GM12878 (cell line): ENCODE measurements at regions not wholly inside any gene's neighbourhood (a gene's known extent, or its start where the extent isn't known, plus 50 kb on each side); places are given as distances from the start of the nearest gene placed in this dataset.

Source experiments
- ATAC-seq: fragments of 200-7000 bp; cut with Tn5 transposase; 3 replicates; pipeline ENCODE4 v1.9.1; 2020; ENCODE audit warnings: mild to moderate bottlenecking, moderate library complexity
- BruUV-seq: library from RNA; stranded (reverse); fragments of 400-500 nt; replicated peaks from 2 replicates; lab custom pipeline; 2021; lab: Mats Ljungman, UMichigan
- CTCF ChIA-PET: fragments of 300-600 bp; sonication (Branson Sonifier 250); formaldehyde crosslinking; extraction: SDS; loops from one replicate; lab custom pipeline; 2021; ENCODE audit warnings: inconsistent platforms; lab: Yijun Ruan, JAX
- POLR2A ChIA-PET: fragments of 350-600 bp; formaldehyde crosslinking; extraction: SDS; loops from one replicate; lab custom pipeline; 2021; ENCODE audit warnings: inconsistent platforms; lab: Charles Lee
- RAD21 ChIA-PET: fragments of 300-600 bp; sonication (Branson Sonifier 250); formaldehyde crosslinking; loops from one replicate; lab custom pipeline; 2023; ENCODE audit warnings: antibody characterized with exemption; ENCODE audit not compliant: unreplicated experiment; lab: Charles Lee
- SMC1A ChIA-PET: fragments of 300-600 bp; sonication (Branson Sonifier 250); formaldehyde crosslinking; loops from one replicate; lab custom pipeline; 2023; ENCODE audit not compliant: unreplicated experiment, uncharacterized antibody; lab: Charles Lee
- DNase-seq: peaks from one replicate; pipeline ENCODE4 v3.0.0-alpha.2; 2011; ENCODE audit warnings: low read depth, low spot score
- FAIRE-seq: peaks from 3 replicates; lab custom pipeline; 2011; peaks lifted over from hg19 to GRCh38; lab: Jason Lieb, UNC
- H2AFZ ChIP-seq: 2 replicates; pipeline ENCODE4 v1.6.0; 2011; ENCODE audit warnings: low read depth, low read length, control low read depth; ENCODE audit not compliant: control insufficient read depth
- H3K27ac ChIP-seq: 2 replicates; pipeline ENCODE4 v1.5.1; 2011; ENCODE audit warnings: control low read depth; ENCODE audit not compliant: control insufficient read depth, insufficient read depth
- H3K27me3 ChIP-seq, 2 experiments: replicated peaks in 1 of 2; 2 replicates each; pipeline versions ENCODE4 v1.6.0 to v1.6.1; 2011; ENCODE audit warnings: low read length in 1 of 2; ENCODE audit not compliant: control insufficient read depth in 2 of 2, insufficient read depth in 2 of 2
- H3K36me3 ChIP-seq, 2 experiments: 2 replicates each; pipeline ENCODE4 v1.5.1; 2011; ENCODE audit warnings: low read length in 1 of 2; ENCODE audit not compliant: control insufficient read depth in 2 of 2, insufficient read depth in 2 of 2
- H3K4me1 ChIP-seq: 2 replicates; pipeline ENCODE4 v1.6.1; 2011; ENCODE audit warnings: mild to moderate bottlenecking, low read length, moderate library complexity, mixed read lengths; ENCODE audit not compliant: control insufficient read depth, insufficient read depth
- H3K4me2 ChIP-seq: 2 replicates; pipeline ENCODE4 v1.6.0; 2011; ENCODE audit warnings: control low read depth; ENCODE audit not compliant: control insufficient read depth, insufficient read depth
- H3K4me3 ChIP-seq: fragments of 200-600 bp; sonication (generic); 2 replicates; pipeline ENCODE4 v1.5.1; 2016
- H3K79me2 ChIP-seq: 2 replicates; pipeline ENCODE4 v1.6.0; 2011; ENCODE audit warnings: low read length; ENCODE audit not compliant: control insufficient read depth, insufficient read depth
- H3K9ac ChIP-seq: 2 replicates; pipeline ENCODE4 v1.8.0; 2011; ENCODE audit warnings: low read length, control low read depth, mixed read lengths; ENCODE audit not compliant: control insufficient read depth, insufficient read depth
- H3K9me3 ChIP-seq: replicated peaks from 3 replicates; pipeline ENCODE4 v1.5.1; 2011; ENCODE audit warnings: mild to moderate bottlenecking, low read length; ENCODE audit not compliant: control insufficient read depth, insufficient read depth
- H4K20me1 ChIP-seq: 2 replicates; pipeline ENCODE4 v1.6.0; 2011; ENCODE audit not compliant: control insufficient read depth, insufficient read depth
- CBFB ChIP-seq: IDR thresholded peaks from 2 replicates; pipeline ENCODE4 v1.6.1; 2016; ENCODE audit warnings: antibody characterized with exemption, low read depth
- CHD1 ChIP-seq: IDR thresholded peaks from 2 replicates; pipeline ENCODE4 v1.6.1; 2012; ENCODE audit warnings: low read depth, low read length, improper control_type of control experiment
- MEF2A ChIP-seq: IDR thresholded peaks from 2 replicates; pipeline ENCODE4 v1.6.1; 2011; ENCODE audit warnings: low read depth, mild to moderate bottlenecking, low read length, moderate library complexity; ENCODE audit not compliant: insufficient read depth
- NKRF ChIP-seq: fragments of 450-650 bp; conservative IDR thresholded peaks from 2 replicates; pipeline ENCODE4 v1.6.1; 2017; ENCODE audit warnings: mild to moderate bottlenecking, moderate library complexity
- POLR2A ChIP-seq: IDR thresholded peaks from 2 replicates; pipeline ENCODE4 v1.6.1; 2011; ENCODE audit warnings: low read depth, mild to moderate bottlenecking, low read length
- SPI1 ChIP-seq: IDR thresholded peaks from 2 replicates; pipeline ENCODE4 v1.6.1; 2011; ENCODE audit warnings: low read depth, mild to moderate bottlenecking, low read length, moderate library complexity, borderline replicate concordance; ENCODE audit not compliant: insufficient read depth
- WGBS: methylation state at CpG from one replicate; pipeline ENCODE4 v1.1.6; 2016; ENCODE audit warnings: low lambda C conversion rate; ENCODE audit not compliant: insufficient replicate concordance, insufficient coverage; ENCODE audit errors: missing lambda C conversion rate; 5-methylcytosine and 5-hydroxymethylcytosine counted together
- in situ Hi-C: fragments of 300-500 bp; cut with MboI; formaldehyde crosslinking; loops from 9 replicates; pipeline ENCODE4 v1.14.3; 2018; ENCODE audit warnings: mixed read lengths
- intact Hi-C: fragments of 100-400 bp; cut with micrococcal nuclease; formaldehyde crosslinking; loops from one replicate; pipeline ENCODE4 v1.14.2; 2022; ENCODE audit not compliant: unreplicated experiment

GRCh38 chr1:81710857-81711256, 89.9 kb upstream of the ADGRL2 start:
- no peak overlapping the region for H3K4me3 ChIP-seq
- ATAC-seq = no peak
- POLR2A ChIA-PET = no interaction called here
- no peaks in the 10 kb centered on the region; a peak in 1 of 4 replicates for H3K27me3 ChIP-seq
- RAD21 ChIA-PET = no interaction called here
- no peak overlapping the region for H3K9ac ChIP-seq
- H3K9me3 ChIP-seq = no peaks in the 10 kb centered on the region
- DNase-seq = no peak
- H3K27ac ChIP-seq = no peak overlapping the region
- H3K4me1 ChIP-seq = no peaks in the 10 kb centered on the region
- no peak for TF ChIP-seq CBFB
- no peak for FAIRE-seq
- no peaks in the 10 kb centered on the region for H3K36me3 ChIP-seq
- in situ Hi-C loops (no loop called here), intact Hi-C loops (no loop called here)
- no TSS peak for BruUV-seq
- no peak overlapping the region for H3K4me2 ChIP-seq
- H3K79me2 ChIP-seq = no peaks in the 10 kb centered on the region
- H2AFZ ChIP-seq = no peak overlapping the region
- no peaks in the 10 kb centered on the region for H4K20me1 ChIP-seq
- WGBS = 27% methylated on average over 2 of the region's 2 CpGs
- CTCF ChIA-PET = no interaction called here
- SMC1A ChIA-PET = interaction anchor here (0.6 to 1.3 kb wide), 2 partner anchors 9 to 28 kb away, joined by 3 to 4 read pairs; no protein-coding TSS in a partner anchor

GRCh38 chr1:81708250-81708649, 92.5 kb upstream of the ADGRL2 start:
- H3K4me3 ChIP-seq = no peak overlapping the region
- H3K4me1 ChIP-seq = no peaks in the 10 kb centered on the region
- no peaks in the 10 kb centered on the region for H3K36me3 ChIP-seq
- H3K27me3 ChIP-seq = no peaks in the 10 kb centered on the region; a peak in 1 of 4 replicates
- in situ Hi-C loops (no loop called here), intact Hi-C loops (no loop called here)
- TF ChIP-seq MEF2A (no peak), CHD1 (no peak), NKRF (no peak), SPI1 (peak; percentile 70), POLR2A (no peak)
- BruUV-seq = no TSS peak
- no peaks in the 10 kb centered on the region for H3K79me2 ChIP-seq
- DNase-seq = no peak
- no peak overlapping the region for H3K9ac ChIP-seq
- no peaks in the 10 kb centered on the region for H4K20me1 ChIP-seq
- H3K27ac ChIP-seq = no peak overlapping the region
- no peak overlapping the region for H3K4me2 ChIP-seq
- CTCF ChIA-PET = interaction anchor here (0.5 to 1.6 kb wide), 6 partner anchors 8 to 158 kb away, joined by 3 to 6 read pairs (median 5); no protein-coding TSS in a partner anchor
- 0% methylated on average over 1 of the region's 1 CpG for WGBS
- peak; percentile 45 for ATAC-seq
- POLR2A ChIA-PET = interaction anchor here (0.6 to 1.0 kb wide), 2 partner anchors 13 to 58 kb away, joined by 5 to 6 read pairs; no protein-coding TSS in a partner anchor
- SMC1A ChIA-PET = interaction anchor here (0.8 to 2.8 kb wide), 3 partner anchors 23 to 158 kb away, joined by 3 to 11 read pairs (median 3); no protein-coding TSS in a partner anchor
- RAD21 ChIA-PET = no interaction called here
- H2AFZ ChIP-seq = no peak overlapping the region
- no peaks in the 10 kb centered on the region for H3K9me3 ChIP-seq
- FAIRE-seq = no peak
